Kidney epithelial cell (primary cell): ENCODE measurements at regions not wholly inside any gene's neighbourhood (a gene's known extent, or its start where the extent isn't known, plus 50 kb on each side); places are given as distances from the start of the nearest gene placed in this dataset.

ENCODE experiments used
- DNase-seq: peaks from one replicate; pipeline ENCODE4 v3.0.0-alpha.2; 2010; ENCODE audit warnings: low read depth
- H3K27me3 ChIP-seq: 2 replicates; pipeline ENCODE4 v1.6.0; 2011; ENCODE audit warnings: low read length; ENCODE audit not compliant: control insufficient read depth, insufficient read depth
- H3K36me3 ChIP-seq: 2 replicates; pipeline ENCODE4 v1.5.1; 2011; ENCODE audit warnings: low read length; ENCODE audit not compliant: control insufficient read depth, insufficient read depth
- H3K4me3 ChIP-seq: 2 replicates; pipeline ENCODE4 v1.5.1; 2011; ENCODE audit warnings: low read depth, mild to moderate bottlenecking, control low read depth, low read length
- CTCF ChIP-seq: IDR thresholded peaks from 2 replicates; pipeline ENCODE4 v1.5.1; 2011; ENCODE audit warnings: mild to moderate bottlenecking, moderate library complexity, low read length, control low read depth, inconsistent platforms; ENCODE audit not compliant: insufficient read depth, poor library complexity, severe bottlenecking

- Histone ChIP-seq H3K4me3 (no peak overlapping the region), H3K36me3 (no peaks in the 10 kb centered on the region), H3K27me3 (no peaks in the 10 kb centered on the region)
- TF ChIP-seq CTCF: no peak
- no peak for DNase-seq
These were observed 327.2 kb upstream of the E2F7 start for GRCh38 chr12:77392467-77393088.

- no peak for TF ChIP-seq CTCF
- Histone ChIP-seq H3K4me3 (no peak overlapping the region), H3K27me3 (no peaks in the 10 kb centered on the region), H3K36me3 (no peaks in the 10 kb centered on the region)
- no peak for DNase-seq
These were observed 323.3 kb upstream of the E2F7 start for GRCh38 chr12:77388445-77389265.

GRCh38 chr12:77387671-77388070 lies 322.3 kb upstream of the E2F7 start:
- no peak for TF ChIP-seq CTCF
- no peak for DNase-seq
- Histone ChIP-seq H3K36me3 (no peaks in the 10 kb centered on the region), H3K4me3 (no peak overlapping the region), H3K27me3 (no peaks in the 10 kb centered on the region)

- Histone ChIP-seq H3K27me3 (no peaks in the 10 kb centered on the region), H3K36me3 (no peaks in the 10 kb centered on the region), H3K4me3 (no peak overlapping the region)
- TF ChIP-seq CTCF: no peak
- DNase-seq: no peak
These were observed 321.8 kb upstream of the E2F7 start for GRCh38 chr12:77387214-77387613.

GRCh38 chr12:77384941-77385340 lies 319.6 kb upstream of the E2F7 start:
- H3K36me3 ChIP-seq: no peaks in the 10 kb centered on the region
- no peak overlapping the region for H3K4me3 ChIP-seq
- TF ChIP-seq CTCF: no peak
- no peak for DNase-seq
- H3K27me3 ChIP-seq: no peaks in the 10 kb centered on the region
